ENCODE measurements at regions not wholly inside any gene's neighbourhood (a gene's known extent, or its start where the extent isn't known, plus 50 kb on each side); places are given as distances from the start of the nearest gene placed in this dataset. TPM values are rescaled to one million over a fixed set of nuclear protein-coding genes. Genes with fewer than 3 reads are reported as not detected.
"Not testable (repeated sequence)": the region's sequence is repeated elsewhere in the genome, so short reads cannot be mapped to it uniquely, and the experiment has no call there.

DNA sequence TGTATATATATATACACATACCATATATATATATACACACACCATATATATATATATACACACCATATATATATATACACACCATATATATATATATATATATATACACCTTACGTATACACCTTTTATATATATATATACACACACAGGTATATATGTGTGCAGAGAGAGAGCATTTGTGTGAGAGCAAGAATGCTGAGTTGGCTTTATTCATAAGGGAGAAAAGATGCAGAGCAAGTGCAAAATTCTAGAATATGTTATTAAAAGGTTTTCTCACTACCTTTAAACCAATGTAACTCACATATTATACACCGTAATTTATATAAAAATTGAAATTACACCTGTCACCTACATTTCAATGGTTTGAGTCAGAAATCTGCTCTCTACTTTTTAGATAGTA, 107.2 kb upstream of the ALCAM start:
- intact Hi-C loops (cut with DNase I): no loop called here
- ATAC-seq (no peak), DNase-seq (ENCODE audit: low spot score) (no peak)

DNA sequence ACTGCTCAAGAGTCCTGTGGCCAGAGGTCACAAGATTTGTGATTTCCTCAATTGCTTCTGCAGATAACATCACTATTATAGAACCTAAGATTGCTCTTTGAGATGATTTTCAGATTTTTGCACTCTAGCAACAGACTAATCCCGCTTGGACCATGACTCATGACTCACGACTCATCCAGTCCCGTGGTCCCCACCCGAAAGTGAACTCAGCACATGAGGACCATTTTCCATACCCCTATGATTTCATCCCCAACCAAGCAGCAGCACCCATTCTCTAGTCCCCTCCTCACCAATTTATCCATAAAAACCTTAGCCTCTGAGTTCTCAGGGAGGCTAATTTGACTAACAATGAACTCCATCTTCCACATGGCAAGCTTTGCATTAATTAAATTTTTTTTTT, 106.3 kb upstream of the ALCAM start:
- no peak for ATAC-seq
- DNase-seq (ENCODE audit: low spot score): no peak
- intact Hi-C loops (cut with DNase I): no loop called here

DNA sequence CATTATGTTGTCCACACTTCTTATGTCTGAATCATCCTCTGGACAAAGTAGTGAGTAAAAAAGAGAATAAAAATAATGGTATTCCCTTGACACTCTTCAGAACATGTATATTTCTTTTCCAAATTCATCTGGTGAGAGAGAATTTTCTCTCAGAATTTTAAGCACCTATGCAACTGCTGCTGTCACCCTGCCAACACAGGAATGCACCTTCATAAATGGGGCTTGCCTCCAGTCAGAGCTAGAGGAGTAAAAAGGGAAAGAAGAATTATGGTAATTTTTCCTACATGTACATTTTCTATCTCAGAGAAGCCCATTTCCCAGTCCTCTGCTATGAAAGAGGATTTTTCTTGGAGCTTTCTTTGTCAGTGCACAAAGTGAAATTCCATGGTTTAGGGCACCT, 92.2 kb upstream of the ALCAM start:
- DNase-seq (ENCODE audit: low spot score) (no peak), ATAC-seq (no peak)
- intact Hi-C loops (cut with DNase I): no loop called here

DNA sequence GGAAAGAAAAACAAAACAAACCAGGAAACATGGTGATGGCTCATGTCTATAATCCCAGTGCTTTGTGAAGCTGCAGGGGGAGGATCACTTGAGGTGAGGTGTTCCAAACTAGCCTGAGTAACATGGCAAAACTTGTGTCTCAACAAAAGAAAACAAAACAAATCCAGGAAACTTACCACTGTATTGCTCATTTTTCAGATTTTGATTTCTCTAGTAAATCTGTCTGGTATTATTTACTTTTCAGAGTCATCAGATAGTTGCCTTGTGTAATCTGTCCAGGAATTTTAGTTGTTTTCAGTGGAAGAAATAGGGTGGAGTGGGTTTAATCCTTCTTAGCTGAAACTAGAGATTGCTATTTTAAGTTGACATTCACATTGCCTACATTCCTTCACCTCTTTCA, 91.8 kb upstream of the ALCAM start:
- ATAC-seq: no peak
- DNase-seq (ENCODE audit: low spot score): no peak
- intact Hi-C loops (cut with DNase I): no loop called here

DNA sequence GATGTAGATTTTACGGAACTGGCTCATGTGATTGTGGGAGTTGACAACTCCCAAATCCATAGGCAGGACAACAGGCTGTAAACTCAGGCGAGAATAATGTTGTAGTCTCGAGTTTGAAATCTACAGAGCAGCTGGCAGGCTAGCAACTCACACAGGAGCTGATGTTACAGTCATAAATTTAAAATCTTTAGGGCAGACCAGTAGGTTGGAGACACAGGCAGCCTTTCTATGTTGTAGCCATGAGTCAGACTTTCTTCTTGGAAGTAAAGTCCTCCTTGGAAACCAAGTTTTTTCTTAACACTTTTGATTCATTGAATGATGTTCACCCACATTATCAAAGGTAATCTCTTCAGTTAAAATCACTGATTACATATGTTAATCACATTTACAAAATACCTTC, 89.1 kb upstream of the ALCAM start:
- DNase-seq (ENCODE audit: low spot score) (no peak), ATAC-seq (no peak)
- intact Hi-C loops (cut with DNase I): no loop called here

DNA sequence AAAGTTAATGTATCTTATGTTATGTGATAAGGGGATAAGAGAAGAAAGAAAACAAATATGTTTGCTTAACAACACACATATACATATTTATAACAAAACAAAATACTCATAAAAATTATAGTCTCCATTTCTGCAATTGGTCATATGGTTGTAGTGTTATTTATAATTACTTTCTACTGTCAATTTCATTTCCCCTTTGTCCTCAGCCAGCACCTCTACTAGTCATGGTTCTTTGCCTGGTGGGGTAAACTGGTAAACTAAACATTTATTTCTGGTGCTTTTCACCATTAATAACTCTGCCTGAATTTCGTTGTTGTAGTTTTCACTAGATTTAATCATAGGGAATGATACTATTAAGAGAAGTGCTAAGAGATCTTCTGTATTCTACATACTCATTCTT, 88.0 kb upstream of the ALCAM start:
- DNase-seq (ENCODE audit: low spot score) (no peak), ATAC-seq (no peak)
- intact Hi-C loops (cut with DNase I): no loop called here

DNA sequence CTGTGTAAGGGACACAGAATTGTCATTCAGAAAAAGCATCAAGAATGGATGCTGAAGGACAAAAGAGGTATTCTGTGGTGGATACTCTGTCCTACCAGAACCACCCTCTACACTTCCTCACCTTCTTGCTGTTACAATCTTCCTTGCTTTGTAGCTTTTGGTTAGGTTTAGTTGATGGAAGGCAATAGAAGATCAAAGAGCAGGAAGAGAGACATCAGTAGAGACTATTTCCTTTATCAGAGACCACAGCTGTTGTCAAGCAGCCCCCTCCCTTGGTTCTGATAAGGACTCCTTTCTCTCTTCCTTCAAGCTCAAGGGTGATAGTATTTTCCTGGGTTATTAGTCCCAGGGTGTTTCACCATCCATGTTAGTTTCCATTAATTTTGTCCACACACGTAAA, 84.7 kb upstream of the ALCAM start:
- ATAC-seq (no peak), DNase-seq (ENCODE audit: low spot score) (no peak)
- intact Hi-C loops (cut with DNase I): no loop called here

DNA sequence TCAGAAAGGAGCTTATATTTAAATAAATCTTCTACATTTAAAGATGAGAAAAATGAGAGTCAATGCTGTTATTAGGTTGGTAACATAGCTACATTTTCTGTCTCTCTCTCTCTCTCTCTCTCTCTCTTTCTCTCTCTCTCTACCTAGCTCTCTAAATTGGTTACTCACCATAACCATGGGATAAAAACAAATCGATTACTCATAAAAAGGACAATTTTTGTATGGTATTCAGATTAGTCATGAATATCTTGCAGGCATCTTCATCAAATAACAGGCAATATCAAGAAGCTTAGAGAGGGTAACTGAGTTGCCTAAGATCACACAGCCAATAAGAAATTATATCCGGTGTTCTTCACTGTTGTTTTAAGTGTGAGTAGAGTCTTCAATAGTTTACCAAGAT, 81.8 kb upstream of the ALCAM start:
- DNase-seq (ENCODE audit: low spot score): no peak
- no peak for ATAC-seq
- intact Hi-C loops (cut with DNase I): no loop called here

DNA sequence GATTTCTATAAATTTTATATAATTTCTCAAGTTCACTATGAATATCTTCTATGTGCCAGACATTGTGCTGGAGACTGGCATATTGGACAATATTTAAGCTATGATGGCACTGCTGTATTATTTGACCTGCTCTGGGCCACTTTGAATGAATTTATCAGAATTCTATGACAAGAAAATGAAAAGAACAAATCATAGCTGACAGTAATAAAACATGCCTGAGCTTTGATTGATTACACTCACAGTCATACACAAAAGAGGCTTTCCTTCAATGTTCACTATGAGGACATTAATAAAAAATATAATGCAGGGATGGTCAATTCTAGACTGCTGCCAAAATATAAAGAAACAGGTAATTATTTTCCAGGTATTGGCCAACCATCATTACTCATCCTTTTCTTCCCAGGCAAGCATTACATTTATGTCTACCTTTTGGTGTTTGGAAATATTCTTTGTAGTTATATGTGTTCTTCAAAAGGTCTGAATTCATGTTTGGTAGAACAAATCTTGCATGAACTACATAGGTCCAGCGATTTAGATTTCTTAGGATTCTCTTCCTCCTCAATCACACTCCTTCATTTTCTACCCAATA, 81.0 kb upstream of the ALCAM start:
- DNase-seq (ENCODE audit: low spot score): no peak
- intact Hi-C loops (cut with DNase I): no loop called here
- ATAC-seq: no peak

DNA sequence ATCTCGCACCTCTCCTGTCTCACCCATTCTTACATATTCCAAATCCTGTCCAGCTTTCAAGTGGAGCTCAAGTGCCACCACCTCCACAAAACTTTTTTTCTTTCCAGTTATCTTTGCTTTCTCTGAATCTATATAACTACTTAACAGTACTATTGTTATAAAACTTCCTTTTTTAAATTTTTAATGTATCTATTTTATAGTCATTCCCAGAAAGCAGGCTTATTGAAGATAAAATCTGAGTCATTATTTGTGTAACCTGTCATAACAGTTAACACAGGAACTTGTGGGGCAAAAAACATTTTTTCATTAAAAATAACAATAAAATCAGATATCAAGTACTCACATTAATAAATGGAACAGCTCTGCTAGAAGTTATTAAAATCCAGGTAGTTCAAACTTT, 73.3 kb upstream of the ALCAM start:
- DNase-seq (ENCODE audit: low spot score): no peak
- intact Hi-C loops (cut with DNase I): no loop called here
- ATAC-seq: no peak

DNA sequence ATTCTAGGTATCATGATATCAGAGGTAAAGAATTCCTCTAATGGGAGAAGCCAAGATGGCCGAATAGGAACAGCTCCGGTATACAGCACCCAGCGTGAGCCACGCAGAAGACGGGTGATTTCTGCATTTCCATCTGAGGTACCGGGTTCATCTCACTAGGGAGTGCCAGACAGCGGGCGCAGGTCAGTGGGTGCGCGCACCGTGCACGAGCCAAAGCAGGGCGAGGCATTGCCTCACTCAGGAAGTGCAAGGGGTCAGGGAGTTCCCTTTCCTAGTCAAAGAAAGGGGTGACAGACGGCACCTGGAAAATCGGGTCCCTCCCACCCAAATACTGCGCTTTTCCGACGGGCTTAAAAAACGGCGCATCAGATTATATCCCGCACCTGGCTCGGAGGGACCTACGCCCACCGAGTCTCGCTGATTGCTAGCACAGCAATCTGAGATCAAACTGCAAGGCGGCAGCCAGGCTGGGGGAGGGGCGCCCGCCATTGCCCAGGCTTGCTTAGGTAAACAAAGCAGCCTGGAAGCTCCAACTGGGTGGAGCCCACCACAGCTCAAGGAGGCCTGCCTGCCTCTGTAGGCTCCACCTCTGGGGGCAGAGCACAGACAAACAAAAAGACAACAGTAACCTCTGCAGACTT, 70.4 kb upstream of the ALCAM start:
- ATAC-seq; DNase-seq (ENCODE audit: low spot score); intact Hi-C loops (cut with DNase I): not testable (repeated sequence)

DNA sequence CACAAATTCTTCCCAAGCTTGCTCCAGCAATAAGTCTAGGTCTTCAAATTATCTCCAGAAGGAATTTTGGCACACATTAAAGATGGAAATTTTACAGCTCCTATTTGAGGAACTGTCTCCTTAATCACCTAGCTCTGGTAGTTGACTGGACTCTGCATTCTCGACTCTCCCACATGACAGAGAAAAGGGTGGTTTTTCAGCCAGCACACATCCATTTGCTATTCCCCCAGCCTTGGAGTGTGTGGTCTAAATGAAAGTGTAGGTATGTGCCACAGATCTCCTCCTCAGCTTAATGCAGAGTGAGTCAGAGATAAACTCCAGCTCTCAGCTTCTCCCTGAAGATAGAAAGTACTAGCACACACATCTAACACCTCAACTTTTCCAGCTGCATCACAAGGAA, 62.2 kb upstream of the ALCAM start:
- ATAC-seq (no peak), DNase-seq (ENCODE audit: low spot score) (no peak)
- intact Hi-C loops (cut with DNase I): no loop called here

DNA sequence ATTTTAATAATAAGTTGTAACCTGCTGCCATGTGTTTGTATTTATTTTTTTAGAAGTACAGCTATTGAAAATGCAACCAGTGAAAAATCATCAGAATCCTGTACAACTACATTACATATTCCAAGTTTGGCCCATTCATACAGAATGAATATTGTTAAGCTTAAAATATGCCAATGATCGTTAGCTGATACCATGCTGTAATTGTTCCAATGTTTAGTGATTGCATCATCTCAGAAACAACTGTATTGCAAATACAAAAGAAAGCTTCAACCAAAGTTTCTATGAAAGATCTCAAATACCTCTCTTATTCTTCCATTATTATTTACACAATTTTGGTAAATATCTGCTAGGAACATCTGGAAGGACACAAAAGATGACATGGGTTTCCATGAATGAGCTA, 51.6 kb upstream of the ALCAM start:
- ATAC-seq: no peak
- intact Hi-C loops (cut with DNase I): no loop called here
- no peak for DNase-seq (ENCODE audit: low spot score)

DNA sequence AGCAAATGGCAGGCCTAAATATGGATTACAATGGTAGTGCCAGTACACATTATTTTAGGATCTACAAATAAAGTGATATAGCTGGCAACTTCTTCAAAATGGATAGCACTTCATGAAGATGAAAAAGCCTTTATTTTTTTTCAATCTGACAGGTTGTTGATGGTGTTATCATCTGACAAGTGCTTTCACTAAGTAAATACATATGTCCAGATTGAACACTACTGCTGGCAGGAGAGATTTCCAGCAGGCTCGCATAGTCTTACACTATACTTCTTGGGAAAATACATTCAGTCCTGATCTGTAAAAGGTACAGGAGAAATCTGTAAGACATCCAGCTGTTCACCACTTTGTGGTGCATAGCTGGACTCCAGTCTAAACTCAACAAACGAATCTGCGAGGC, 50.9 kb upstream of the ALCAM start:
- DNase-seq (ENCODE audit: low spot score): no peak
- intact Hi-C loops (cut with DNase I): no loop called here
- ATAC-seq: no peak

DNA sequence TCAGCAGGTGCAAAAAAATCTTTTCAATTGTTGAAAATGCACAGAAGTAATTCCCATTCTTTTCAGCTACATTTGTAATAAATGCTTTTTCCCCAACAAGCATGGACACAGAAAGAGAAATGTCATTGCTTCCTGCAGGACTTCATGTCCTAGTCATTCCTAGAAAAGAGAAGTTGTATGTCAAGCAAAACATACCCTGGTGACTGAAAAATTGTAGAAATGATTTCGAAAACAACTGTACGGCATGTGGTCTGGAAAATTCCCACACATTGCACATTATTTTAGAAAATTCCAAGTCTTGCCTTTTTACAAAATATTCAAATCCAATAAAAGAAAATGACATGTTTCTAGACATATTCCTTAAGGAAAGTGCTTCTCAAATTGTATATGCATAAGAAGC, 50.4 kb upstream of the ALCAM start:
- intact Hi-C loops (cut with DNase I): no loop called here
- DNase-seq (ENCODE audit: low spot score) (no peak), ATAC-seq (no peak)

Small RNA genes in the stretch of these regions (microRNA-seq; reads per million reads assigned to microRNA genes)
- not detected for gene MIR548AB
